Astrocyte of the cerebellum (primary cell): ENCODE measurements at regions not wholly inside any gene's neighbourhood (a gene's known extent, or its start where the extent isn't known, plus 50 kb on each side); places are given as distances from the start of the nearest gene placed in this dataset.
A peak's percentile ranks its signal among the peaks of the same experiment; 100 is the strongest.

Experiments used
- DNase-seq: peaks from one replicate; pipeline ENCODE4 v3.0.0-alpha.2; 2011; ENCODE audit warnings: low read depth
- H3K4me3 ChIP-seq: 2 replicates; pipeline ENCODE4 v1.5.1; 2011; ENCODE audit warnings: mild to moderate bottlenecking, low read depth, low read length, moderate library complexity
- in situ Hi-C: cut with HindIII; loops from 2 replicates; pipeline ENCODE4 v1.10.0; 2017; ENCODE audit warnings: low sequenced_read_pairs
- TF ChIP-seq, protein P1 (sequence below): IDR thresholded peaks from 2 replicates; pipeline ENCODE4 v1.5.1; 2012; ENCODE audit warnings: low read length, low read depth, moderate library complexity, mild to moderate bottlenecking; ENCODE audit errors: missing control alignments

DNA sequence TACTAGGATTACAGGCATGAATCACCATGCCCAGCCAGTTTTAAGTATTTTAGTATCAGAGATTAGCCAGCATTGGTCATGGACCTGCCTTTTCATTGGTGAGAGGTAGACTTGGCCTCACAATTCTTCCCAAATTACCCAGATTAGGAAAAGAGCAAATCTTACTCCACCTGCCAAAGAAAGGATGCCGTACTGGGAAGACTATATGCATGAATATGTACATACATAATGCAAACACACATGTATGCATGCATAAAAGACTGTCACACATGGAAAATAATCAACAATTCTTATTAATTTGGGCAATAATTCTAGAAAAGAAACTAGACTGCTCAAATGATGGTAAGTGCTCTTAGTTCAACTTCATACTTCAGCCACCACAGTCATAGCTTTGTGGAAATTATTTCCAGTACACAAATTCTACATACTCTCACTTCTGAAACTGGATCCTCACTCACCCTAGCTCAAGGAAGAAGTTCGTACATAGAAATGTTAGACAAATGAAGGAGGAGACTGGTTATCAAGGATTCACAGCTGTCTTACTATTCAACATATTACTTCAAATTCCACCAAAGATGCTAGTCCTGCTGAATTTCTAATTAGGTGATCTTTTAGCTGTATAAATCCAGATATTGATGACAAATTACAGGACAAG is 73.7 kb downstream of the MINAR2 start:
- no peak for DNase-seq
- TF ChIP-seq, protein P1, sequence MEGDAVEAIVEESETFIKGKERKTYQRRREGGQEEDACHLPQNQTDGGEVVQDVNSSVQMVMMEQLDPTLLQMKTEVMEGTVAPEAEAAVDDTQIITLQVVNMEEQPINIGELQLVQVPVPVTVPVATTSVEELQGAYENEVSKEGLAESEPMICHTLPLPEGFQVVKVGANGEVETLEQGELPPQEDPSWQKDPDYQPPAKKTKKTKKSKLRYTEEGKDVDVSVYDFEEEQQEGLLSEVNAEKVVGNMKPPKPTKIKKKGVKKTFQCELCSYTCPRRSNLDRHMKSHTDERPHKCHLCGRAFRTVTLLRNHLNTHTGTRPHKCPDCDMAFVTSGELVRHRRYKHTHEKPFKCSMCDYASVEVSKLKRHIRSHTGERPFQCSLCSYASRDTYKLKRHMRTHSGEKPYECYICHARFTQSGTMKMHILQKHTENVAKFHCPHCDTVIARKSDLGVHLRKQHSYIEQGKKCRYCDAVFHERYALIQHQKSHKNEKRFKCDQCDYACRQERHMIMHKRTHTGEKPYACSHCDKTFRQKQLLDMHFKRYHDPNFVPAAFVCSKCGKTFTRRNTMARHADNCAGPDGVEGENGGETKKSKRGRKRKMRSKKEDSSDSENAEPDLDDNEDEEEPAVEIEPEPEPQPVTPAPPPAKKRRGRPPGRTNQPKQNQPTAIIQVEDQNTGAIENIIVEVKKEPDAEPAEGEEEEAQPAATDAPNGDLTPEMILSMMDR = no peak
- in situ Hi-C loops = no loop called here
- no peak overlapping the region for H3K4me3 ChIP-seq

DNA sequence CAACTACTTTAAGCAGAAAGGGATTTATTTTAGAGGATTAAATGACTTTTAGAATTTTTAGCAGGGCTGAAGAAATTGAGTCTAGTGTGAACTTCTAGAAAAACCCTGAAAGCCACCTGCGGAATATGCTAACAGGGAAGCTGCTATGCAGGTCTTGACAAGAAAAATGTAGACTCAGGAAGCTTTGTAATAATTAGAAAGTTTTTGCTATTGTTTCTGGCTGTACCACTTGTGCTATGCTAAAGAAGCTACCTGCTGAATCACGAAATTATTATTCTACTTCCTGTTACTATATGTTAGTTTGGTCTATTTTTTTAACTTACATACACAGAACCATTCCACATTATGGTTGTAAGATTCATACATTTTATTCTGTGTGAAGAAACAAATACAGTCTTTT is 74.0 kb upstream of the CHSY3 start:
- TF ChIP-seq, protein P1 = no peak
- DNase-seq = no peak
- in situ Hi-C loops = no loop called here
- H3K4me3 ChIP-seq = no peak overlapping the region

DNA sequence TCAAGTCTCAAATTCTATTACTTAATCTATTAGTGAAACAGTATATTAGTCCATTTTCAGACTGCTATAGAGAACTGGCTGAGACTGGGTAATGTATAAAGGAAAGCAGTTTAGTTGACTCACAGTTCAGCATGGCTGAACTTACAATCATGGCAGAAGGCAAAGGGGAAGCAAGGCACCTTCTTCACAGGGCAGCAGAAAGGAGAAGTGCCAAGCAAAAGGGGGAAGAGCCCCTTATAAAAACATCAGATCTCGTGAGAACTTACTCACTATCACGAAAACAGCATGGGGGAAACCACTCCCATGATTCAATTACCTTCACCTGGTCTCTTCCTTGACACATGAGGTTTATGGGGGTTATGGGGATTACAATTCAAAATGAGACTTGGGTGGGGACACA is 67.9 kb upstream of the CHSY3 start:
- DNase-seq = no peak
- H3K4me3 ChIP-seq = no peak overlapping the region
- in situ Hi-C loops = no loop called here
- TF ChIP-seq, protein P1 = no peak

DNA sequence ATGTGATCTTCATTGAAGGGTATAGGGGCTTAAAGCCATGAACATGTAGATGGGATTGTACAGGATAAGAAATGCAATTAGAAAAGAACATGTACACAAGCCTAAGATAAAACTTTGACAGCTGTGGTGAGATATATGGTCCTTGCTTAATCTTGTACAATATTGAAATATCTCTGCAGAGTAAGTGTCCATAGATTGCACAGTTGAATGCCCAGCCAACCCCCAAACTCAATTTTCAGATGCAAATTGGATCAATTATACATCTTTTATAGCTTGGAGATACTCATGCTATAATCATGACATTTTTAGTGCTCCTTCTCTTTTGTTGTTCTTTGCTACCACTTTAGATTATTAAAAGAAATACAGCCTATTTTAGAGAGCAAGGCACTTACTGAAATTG is 59.5 kb upstream of the CHSY3 start:
- in situ Hi-C loops = no loop called here
- H3K4me3 ChIP-seq = no peak overlapping the region
- TF ChIP-seq, protein P1 = no peak
- DNase-seq = no peak

DNA sequence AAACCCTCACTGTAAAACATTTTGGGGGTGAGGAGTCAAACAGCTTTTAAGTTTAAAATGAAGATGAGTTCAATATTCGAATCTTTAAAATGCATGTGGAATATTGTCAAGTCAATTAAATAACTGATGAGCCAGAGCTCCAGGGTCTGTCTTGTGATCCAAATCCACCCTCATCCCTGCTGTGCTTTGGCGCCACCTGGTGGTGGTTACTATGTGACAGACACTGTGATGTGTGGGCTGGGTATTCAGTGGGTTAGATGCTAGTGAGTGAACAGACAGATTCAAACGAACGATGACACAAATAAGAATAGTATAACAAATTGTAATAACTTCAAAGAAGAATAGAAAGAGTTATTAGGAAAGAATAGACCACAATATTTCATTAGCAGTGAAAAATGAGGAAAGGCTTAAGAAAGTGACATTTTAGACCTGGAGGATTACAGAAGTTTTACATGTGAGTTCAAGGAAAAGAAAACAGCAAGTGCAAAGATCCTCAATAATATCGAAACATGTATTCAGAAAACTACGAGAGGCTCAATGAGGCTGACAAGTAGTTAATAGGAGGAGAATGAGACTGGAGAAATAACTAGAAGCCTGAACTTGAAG is 51.4 kb upstream of the CHSY3 start:
- DNase-seq = peak; percentile 48
- no peak overlapping the region for H3K4me3 ChIP-seq
- TF ChIP-seq, protein P1 = peak; percentile 99
- in situ Hi-C loops = no loop called here

DNA sequence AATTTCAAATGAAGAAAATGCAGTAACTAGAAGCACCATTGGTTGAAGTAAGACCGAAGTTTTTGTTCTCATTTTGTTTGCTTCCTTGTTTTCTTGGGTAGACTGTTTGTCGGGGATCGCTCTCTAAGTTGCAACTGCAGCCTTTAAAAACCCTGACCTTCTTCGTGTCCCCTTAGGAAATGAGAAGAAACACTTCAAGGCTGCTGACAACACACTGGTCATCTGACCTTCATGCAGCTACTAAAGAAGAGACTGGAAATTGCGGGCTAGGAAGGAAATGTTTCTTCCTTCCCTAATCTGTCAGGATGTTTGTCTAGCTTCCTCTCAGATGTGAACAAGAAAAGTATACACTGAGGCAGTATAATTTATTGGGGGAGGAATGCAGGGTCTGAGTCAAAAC is 50.7 kb upstream of the CHSY3 start:
- TF ChIP-seq, protein P1 = no peak
- DNase-seq = no peak
- H3K4me3 ChIP-seq = no peak overlapping the region
- in situ Hi-C loops = no loop called here
